ENCODE measurements at regions not wholly inside any gene's neighbourhood (a gene's known extent, or its start where the extent isn't known, plus 50 kb on each side); places are given as distances from the start of the nearest gene placed in this dataset.

DNA sequence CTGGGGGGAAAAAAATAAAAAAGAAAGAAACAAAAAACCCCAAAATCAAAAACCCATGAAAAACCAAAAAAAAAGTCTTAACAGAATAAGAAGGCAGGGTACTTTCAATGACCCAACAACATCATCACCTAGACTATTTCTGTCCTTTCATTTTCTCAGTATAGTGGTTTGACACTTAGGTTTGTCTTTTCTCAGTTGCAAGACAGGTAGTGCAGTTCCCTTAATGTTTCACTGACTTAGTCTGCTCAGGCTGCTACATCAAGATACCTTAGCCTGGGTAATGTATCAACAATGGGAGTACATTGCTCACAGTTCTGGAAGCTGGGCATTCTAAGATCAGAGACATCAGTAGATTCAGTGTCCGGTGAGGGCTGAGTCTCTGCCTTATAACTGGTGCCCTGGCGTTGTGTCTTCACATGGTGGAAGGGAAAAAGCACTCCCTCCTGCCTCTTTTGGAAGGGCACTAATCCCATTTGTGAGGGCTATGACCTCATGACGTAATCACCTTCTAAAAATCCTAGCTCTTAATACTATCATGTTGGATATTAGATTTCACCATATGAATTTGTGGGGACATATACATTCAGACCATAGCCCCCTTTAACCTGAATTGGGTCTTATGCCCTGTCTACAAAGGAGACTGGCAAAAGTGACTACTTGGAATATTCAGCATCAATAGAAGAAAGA, 362.3 kb upstream of the RBFOX1 start:
- no peak overlapping the region for H2AFZ ChIP-seq (ENCODE audit: low read depth, low read length, severe bottlenecking)
- no peaks in the 10 kb centered on the region for H3K27me3 ChIP-seq (ENCODE audit: low read length)
- no peaks in the 10 kb centered on the region for H3F3A ChIP-seq (ENCODE audit: insufficient read depth)
- no peak overlapping the region for H3K4me3 ChIP-seq (ENCODE audit: insufficient read depth, low read length, poor library complexity, severe bottlenecking)
- H4K20me1 ChIP-seq (ENCODE audit: low read depth, low read length) = no peaks in the 10 kb centered on the region
- no peak overlapping the region for H3K4me2 ChIP-seq (ENCODE audit: low read depth, low read length, poor library complexity, severe bottlenecking)
- H3K9me3 ChIP-seq (ENCODE audit: insufficient read depth, low read length) = no peaks in the 10 kb centered on the region
- no peak overlapping the region for H3K27ac ChIP-seq (ENCODE audit: low read depth, low read length)
- no peak overlapping the region for H3K9ac ChIP-seq (ENCODE audit: low read length)
- H3K79me2 ChIP-seq (ENCODE audit: insufficient read depth, low read length) = no peaks in the 10 kb centered on the region
- no peak for TF ChIP-seq EZH2phosphoT487 (conservative IDR thresholded peaks at IDR 0.05; ENCODE audit: low read length)
- no peak for TF ChIP-seq CTCF (IDR thresholded peaks at IDR 0.05; ENCODE audit: insufficient read depth, low read length, poor library complexity, severe bottlenecking)
- H3K9me2 ChIP-seq (replicated peaks; ENCODE audit: insufficient read depth, low read length) = no peaks in the 10 kb centered on the region
- H3K36me3 ChIP-seq (ENCODE audit: low read length) = no peaks in the 10 kb centered on the region

DNA sequence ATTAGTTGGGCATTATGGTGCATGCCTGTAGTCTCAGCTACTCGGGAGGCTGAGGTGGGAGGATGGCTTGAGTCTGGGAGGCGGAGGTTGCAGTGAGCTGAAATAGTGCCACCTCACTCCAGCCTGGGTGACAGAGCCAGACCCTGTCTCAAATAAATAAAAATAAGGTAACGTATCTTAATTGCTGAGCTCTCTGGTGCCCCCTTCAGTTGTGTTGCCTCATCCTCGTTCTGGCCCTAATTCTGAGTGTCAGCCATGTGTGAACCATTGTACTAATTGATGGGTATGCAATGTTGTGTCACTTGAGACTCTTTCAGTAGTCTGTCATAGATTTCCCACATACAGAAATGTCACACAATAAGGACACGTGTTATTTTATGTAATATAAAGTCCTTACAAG, 363.1 kb upstream of the RBFOX1 start:
- no peaks in the 10 kb centered on the region for H3K9me3 ChIP-seq (ENCODE audit: insufficient read depth, low read length)

GRCh38 chr16:6967796-6968320, 364.8 kb upstream of the RBFOX1 start:
- H3K9ac ChIP-seq (ENCODE audit: low read length) = no peak overlapping the region
- TF ChIP-seq EZH2phosphoT487 (conservative IDR thresholded peaks at IDR 0.05; ENCODE audit: low read length) (no peak), CTCF (IDR thresholded peaks at IDR 0.05; ENCODE audit: insufficient read depth, low read length, poor library complexity, severe bottlenecking) (no peak)
- no peaks in the 10 kb centered on the region for H4K20me1 ChIP-seq (ENCODE audit: low read depth, low read length)
- H3K4me2 ChIP-seq (ENCODE audit: low read depth, low read length, poor library complexity, severe bottlenecking) = no peak overlapping the region
- H3K9me2 ChIP-seq (replicated peaks; ENCODE audit: insufficient read depth, low read length) = no peaks in the 10 kb centered on the region
- no peaks in the 10 kb centered on the region for H3K27me3 ChIP-seq (ENCODE audit: low read length)
- no peak overlapping the region for H2AFZ ChIP-seq (ENCODE audit: low read depth, low read length, severe bottlenecking)
- no peaks in the 10 kb centered on the region for H3K79me2 ChIP-seq (ENCODE audit: insufficient read depth, low read length)
- no peaks in the 10 kb centered on the region for H3F3A ChIP-seq (ENCODE audit: insufficient read depth)
- no peaks in the 10 kb centered on the region for H3K9me3 ChIP-seq (ENCODE audit: insufficient read depth, low read length)
- H3K4me3 ChIP-seq (ENCODE audit: insufficient read depth, low read length, poor library complexity, severe bottlenecking) = no peak overlapping the region
- no peaks in the 10 kb centered on the region for H3K36me3 ChIP-seq (ENCODE audit: low read length)
- H3K27ac ChIP-seq (ENCODE audit: low read depth, low read length) = no peak overlapping the region

More for the DNA sequence above, 363.1 kb upstream of the RBFOX1 start:
- H3K9me2 ChIP-seq (replicated peaks; ENCODE audit: insufficient read depth, low read length) = no peaks in the 10 kb centered on the region
- H3K36me3 ChIP-seq (ENCODE audit: low read length) = no peaks in the 10 kb centered on the region
- H3K4me3 ChIP-seq (ENCODE audit: insufficient read depth, low read length, poor library complexity, severe bottlenecking) = no peak overlapping the region
- no peak overlapping the region for H3K4me2 ChIP-seq (ENCODE audit: low read depth, low read length, poor library complexity, severe bottlenecking)
- no peak overlapping the region for H2AFZ ChIP-seq (ENCODE audit: low read depth, low read length, severe bottlenecking)
- H3F3A ChIP-seq (ENCODE audit: insufficient read depth) = no peaks in the 10 kb centered on the region
- no peak for TF ChIP-seq CTCF (IDR thresholded peaks at IDR 0.05; ENCODE audit: insufficient read depth, low read length, poor library complexity, severe bottlenecking)
- TF ChIP-seq EZH2phosphoT487 (conservative IDR thresholded peaks at IDR 0.05; ENCODE audit: low read length) = no peak
- no peaks in the 10 kb centered on the region for H3K79me2 ChIP-seq (ENCODE audit: insufficient read depth, low read length)
- H4K20me1 ChIP-seq (ENCODE audit: low read depth, low read length) = no peaks in the 10 kb centered on the region
- no peak overlapping the region for H3K27ac ChIP-seq (ENCODE audit: low read depth, low read length)
- no peak overlapping the region for H3K9ac ChIP-seq (ENCODE audit: low read length)
- H3K27me3 ChIP-seq (ENCODE audit: low read length) = no peaks in the 10 kb centered on the region

Measured in SU-DHL-6 (cell line).